ENCODE measurements at regions not wholly inside any gene's neighbourhood (a gene's known extent, or its start where the extent isn't known, plus 50 kb on each side); places are given as distances from the start of the nearest gene placed in this dataset.

- no peaks in the 10 kb centered on the region for H3K4me1 Mint-ChIP-seq
- peaks cover 23% of the 10 kb centered on the region for H3K27me3 Mint-ChIP-seq (ENCODE audit: low read depth)
- TF ChIP-seq ATF6 (CRISPR knock-in tag; IDR thresholded peaks at IDR 0.05) (no peak), ATF2 (CRISPR knock-in tag; IDR thresholded peaks at IDR 0.05; ENCODE audit: borderline replicate concordance, low read depth) (no peak), ATF3 (CRISPR knock-in tag; conservative IDR thresholded peaks at IDR 0.05) (no peak), ESRRA (CRISPR knock-in tag; IDR thresholded peaks at IDR 0.05; ENCODE audit: borderline replicate concordance) (no peak), ARID4B (CRISPR knock-in tag; IDR thresholded peaks at IDR 0.05; ENCODE audit: borderline replicate concordance) (no peak), PRRX2 (CRISPR knock-in tag; IDR thresholded peaks at IDR 0.05) (no peak), MLX (CRISPR knock-in tag; IDR thresholded peaks at IDR 0.05) (no peak), PREB (CRISPR knock-in tag; IDR thresholded peaks at IDR 0.05; ENCODE audit: borderline replicate concordance) (no peak), TCF7 (CRISPR knock-in tag; IDR thresholded peaks at IDR 0.05; ENCODE audit: low read depth) (no peak), MXD4 (CRISPR knock-in tag; IDR thresholded peaks at IDR 0.05; ENCODE audit: borderline replicate concordance) (no peak), GABPB1 (CRISPR knock-in tag; IDR thresholded peaks at IDR 0.05) (no peak), CREB1 (CRISPR knock-in tag; IDR thresholded peaks at IDR 0.05) (no peak), ZMAT4 (CRISPR knock-in tag; IDR thresholded peaks at IDR 0.05) (no peak), TEAD4 (CRISPR knock-in tag; IDR thresholded peaks at IDR 0.05) (no peak), OVOL2 (CRISPR knock-in tag; IDR thresholded peaks at IDR 0.05; ENCODE audit: borderline replicate concordance) (no peak), FOXJ3 (CRISPR knock-in tag; IDR thresholded peaks at IDR 0.05; ENCODE audit: borderline replicate concordance) (no peak), MYBL2 (CRISPR knock-in tag; IDR thresholded peaks at IDR 0.05) (no peak), ERG (CRISPR knock-in tag; IDR thresholded peaks at IDR 0.05) (no peak)
- peaks cover 97% of the 10 kb centered on the region for H3K9me3 Mint-ChIP-seq
- CTCF ChIA-PET, result no interaction called here
- no peak for ATAC-seq
- peaks cover 63% of the 10 kb centered on the region for H3K36me3 Mint-ChIP-seq
- POLR2A ChIA-PET, result no interaction called here
- H3K4me3 Mint-ChIP-seq, result no peak overlapping the region
- H3K27ac Mint-ChIP-seq, result no peak overlapping the region
- no peak for DNase-seq (ENCODE audit: low spot score)
Observed at GRCh38 chr2:5869936-5870335, 177.8 kb downstream of the SOX11 start.

Measured in WTC11 (cell line).